GM23248 (cell line): ENCODE measurements at regions not wholly inside any gene's neighbourhood (a gene's known extent, or its start where the extent isn't known, plus 50 kb on each side); places are given as distances from the start of the nearest gene placed in this dataset.

Experiments
- EZH2 ChIP-seq: fragments of 200-600 bp; sonication (generic); IDR thresholded peaks from 2 replicates; pipeline ENCODE4 v1.6.1; 2018; ENCODE audit warnings: antibody characterized with exemption, mild to moderate bottlenecking; ENCODE audit not compliant: insufficient read depth, poor library complexity, severe bottlenecking
- EZH2phosphoT487 ChIP-seq: fragments of 200-600 bp; sonication (generic); IDR thresholded peaks from 2 replicates; pipeline ENCODE4 v1.6.1; 2018; ENCODE audit warnings: antibody characterized with exemption, moderate library complexity, mild to moderate bottlenecking, low read depth; ENCODE audit not compliant: insufficient read depth

- TF ChIP-seq EZH2phosphoT487 (no peak), EZH2 (no peak)
Measured at GRCh38 chr2:3130444-3130843, 247.2 kb downstream of the EIPR1 start.
